ENCODE measurements at regions not wholly inside any gene's neighbourhood (a gene's known extent, or its start where the extent isn't known, plus 50 kb on each side); places are given as distances from the start of the nearest gene placed in this dataset.

- TF ChIP-seq GATA2 (IDR thresholded peaks at IDR 0.05; ENCODE audit: low read depth, low read length) (no peak), GATA3 (IDR thresholded peaks at IDR 0.05; ENCODE audit: low read depth, low read length) (no peak)
Measured at GRCh38 chr5:163339148-163339547, 98.2 kb upstream of the CCNG1 start.

- TF ChIP-seq GATA3 (IDR thresholded peaks at IDR 0.05; ENCODE audit: low read depth, low read length) (no peak), GATA2 (IDR thresholded peaks at IDR 0.05; ENCODE audit: low read depth, low read length) (no peak)
Measured at GRCh38 chr5:163342306-163342705, 95.1 kb upstream of the CCNG1 start.

GRCh38 chr5:163345216-163345615 is 92.2 kb upstream of the CCNG1 start:
- TF ChIP-seq GATA3 (IDR thresholded peaks at IDR 0.05; ENCODE audit: low read depth, low read length) (no peak), GATA2 (IDR thresholded peaks at IDR 0.05; ENCODE audit: low read depth, low read length) (no peak)

- TF ChIP-seq GATA2 (IDR thresholded peaks at IDR 0.05; ENCODE audit: low read depth, low read length): no peak
- no peak for TF ChIP-seq GATA3 (IDR thresholded peaks at IDR 0.05; ENCODE audit: low read depth, low read length)
Measured at GRCh38 chr5:163347671-163348070, 89.7 kb upstream of the CCNG1 start.

- TF ChIP-seq GATA2 (IDR thresholded peaks at IDR 0.05; ENCODE audit: low read depth, low read length) (peak; percentile 89), GATA3 (IDR thresholded peaks at IDR 0.05; ENCODE audit: low read depth, low read length) (peak; percentile 79)
Measured at GRCh38 chr5:163350083-163350482, 87.3 kb upstream of the CCNG1 start.

- TF ChIP-seq GATA2 (IDR thresholded peaks at IDR 0.05; ENCODE audit: low read depth, low read length) (no peak), GATA3 (IDR thresholded peaks at IDR 0.05; ENCODE audit: low read depth, low read length) (no peak)
Measured at GRCh38 chr5:163352531-163352930, 84.9 kb upstream of the CCNG1 start.

GRCh38 chr5:163357636-163358035 is 79.8 kb upstream of the CCNG1 start:
- TF ChIP-seq GATA2 (IDR thresholded peaks at IDR 0.05; ENCODE audit: low read depth, low read length) (no peak), GATA3 (IDR thresholded peaks at IDR 0.05; ENCODE audit: low read depth, low read length) (no peak)

- TF ChIP-seq GATA2 (IDR thresholded peaks at IDR 0.05; ENCODE audit: low read depth, low read length) (no peak), GATA3 (IDR thresholded peaks at IDR 0.05; ENCODE audit: low read depth, low read length) (no peak)
Measured at GRCh38 chr5:163360656-163361055, 76.7 kb upstream of the CCNG1 start.

GRCh38 chr5:163361450-163361849 is 75.9 kb upstream of the CCNG1 start:
- TF ChIP-seq GATA3 (IDR thresholded peaks at IDR 0.05; ENCODE audit: low read depth, low read length) (no peak), GATA2 (IDR thresholded peaks at IDR 0.05; ENCODE audit: low read depth, low read length) (no peak)

GRCh38 chr5:163362840-163363371 is 74.5 kb upstream of the CCNG1 start:
- TF ChIP-seq GATA3 (IDR thresholded peaks at IDR 0.05; ENCODE audit: low read depth, low read length) (peak; percentile 88), GATA2 (IDR thresholded peaks at IDR 0.05; ENCODE audit: low read depth, low read length) (peak; percentile 76; the same call in 1 of the 2 replicates)

GRCh38 chr5:163363389-163363788 is 74.0 kb upstream of the CCNG1 start:
- TF ChIP-seq GATA2 (IDR thresholded peaks at IDR 0.05; ENCODE audit: low read depth, low read length): no peak
- no peak for TF ChIP-seq GATA3 (IDR thresholded peaks at IDR 0.05; ENCODE audit: low read depth, low read length)

GRCh38 chr5:163366757-163367156 is 70.6 kb upstream of the CCNG1 start:
- TF ChIP-seq GATA2 (IDR thresholded peaks at IDR 0.05; ENCODE audit: low read depth, low read length) (no peak), GATA3 (IDR thresholded peaks at IDR 0.05; ENCODE audit: low read depth, low read length) (no peak)

GRCh38 chr5:163369776-163370385 is 67.5 kb upstream of the CCNG1 start:
- no peak for TF ChIP-seq GATA3 (IDR thresholded peaks at IDR 0.05; ENCODE audit: low read depth, low read length)

GRCh38 chr5:163373436-163374084 is 63.8 kb upstream of the CCNG1 start:
- TF ChIP-seq GATA2 (IDR thresholded peaks at IDR 0.05; ENCODE audit: low read depth, low read length): no peak
- no peak for TF ChIP-seq GATA3 (IDR thresholded peaks at IDR 0.05; ENCODE audit: low read depth, low read length)

- no peak for TF ChIP-seq GATA3 (IDR thresholded peaks at IDR 0.05; ENCODE audit: low read depth, low read length)
- no peak for TF ChIP-seq GATA2 (IDR thresholded peaks at IDR 0.05; ENCODE audit: low read depth, low read length)
Measured at GRCh38 chr5:163377982-163378381, 59.4 kb upstream of the CCNG1 start.

All from SH-SY5Y (cell line).